GM19240 (cell line): ENCODE measurements at regions not wholly inside any gene's neighbourhood (a gene's known extent, or its start where the extent isn't known, plus 50 kb on each side); places are given as distances from the start of the nearest gene placed in this dataset.
"Not testable (repeated sequence)": the region's sequence is repeated elsewhere in the genome, so short reads cannot be mapped to it uniquely, and the experiment has no call there.

Source experiments
- DNase-seq: peaks from one replicate; pipeline ENCODE4 v3.0.0; 2011; ENCODE audit warnings: low spot score; ENCODE audit not compliant: insufficient read length

GRCh38 chr17:64800987-64801386 lies 118.3 kb downstream of the LRRC37A3 start:
- DNase-seq: not testable (repeated sequence)

- DNase-seq: not testable (repeated sequence)
Measured at GRCh38 chr17:64800361-64800895, 118.8 kb downstream of the LRRC37A3 start.

- not testable (repeated sequence) for DNase-seq
Measured at GRCh38 chr17:64799543-64800188, 119.6 kb downstream of the LRRC37A3 start.

GRCh38 chr17:64798961-64799360 lies 120.3 kb downstream of the LRRC37A3 start:
- not testable (repeated sequence) for DNase-seq

GRCh38 chr17:64798489-64798790 lies 120.8 kb downstream of the LRRC37A3 start:
- not testable (repeated sequence) for DNase-seq

GRCh38 chr17:64797746-64798488 lies 121.4 kb downstream of the LRRC37A3 start:
- not testable (repeated sequence) for DNase-seq

- not testable (repeated sequence) for DNase-seq
Measured at GRCh38 chr17:64795342-64795741, 123.9 kb downstream of the LRRC37A3 start.

- not testable (repeated sequence) for DNase-seq
Measured at GRCh38 chr17:64794548-64795274, 124.6 kb downstream of the LRRC37A3 start.

- DNase-seq: not testable (repeated sequence)
Measured at GRCh38 chr17:64794113-64794512, 125.2 kb downstream of the LRRC37A3 start.

GRCh38 chr17:64792793-64793575 lies 126.3 kb downstream of the LRRC37A3 start:
- not testable (repeated sequence) for DNase-seq

GRCh38 chr17:64792276-64792675 lies 127.0 kb downstream of the LRRC37A3 start:
- not testable (repeated sequence) for DNase-seq

GRCh38 chr17:64791691-64792090 lies 127.6 kb downstream of the LRRC37A3 start:
- DNase-seq: not testable (repeated sequence)

- DNase-seq: not testable (repeated sequence)
Measured at GRCh38 chr17:64791226-64791625, 128.1 kb downstream of the LRRC37A3 start.

- DNase-seq: not testable (repeated sequence)
Measured at GRCh38 chr17:64790690-64791089, 128.6 kb upstream of the SMURF2 start.

- DNase-seq: not testable (repeated sequence)
Measured at GRCh38 chr17:64790193-64790592, 128.1 kb upstream of the SMURF2 start.

- not testable (repeated sequence) for DNase-seq
Measured at GRCh38 chr17:64789061-64789445, 126.9 kb upstream of the SMURF2 start.

- no peak for DNase-seq
Measured at GRCh38 chr17:64788286-64789060, 126.4 kb upstream of the SMURF2 start.

- no peak for DNase-seq
Measured at GRCh38 chr17:64787921-64788271, 125.8 kb upstream of the SMURF2 start.

GRCh38 chr17:64787255-64787920 lies 125.3 kb upstream of the SMURF2 start:
- DNase-seq: no peak

GRCh38 chr17:64786337-64786736 lies 124.2 kb upstream of the SMURF2 start:
- no peak for DNase-seq
